Keratinocyte (primary cell): ENCODE measurements at regions not wholly inside any gene's neighbourhood (a gene's known extent, or its start where the extent isn't known, plus 50 kb on each side); places are given as distances from the start of the nearest gene placed in this dataset.
A peak's percentile ranks its signal among the peaks of the same experiment; 100 is the strongest.

Experiments used
- CTCF ChIP-seq, 3 experiments: IDR thresholded peaks in 1 of 3; conservative IDR thresholded peaks in 1 of 3; optimal IDR thresholded peaks in 1 of 3; 2 replicates in 2 of 3; 3 replicates in 1 of 3; pipeline versions ENCODE3 to v1.5.1; 2011; ENCODE audit warnings: low read length in 3 of 3, mild to moderate bottlenecking in 3 of 3, moderate library complexity in 2 of 3, control low read depth in 1 of 3, inconsistent platforms in 1 of 3; ENCODE audit not compliant: insufficient read depth in 2 of 3; ENCODE audit errors: extremely low read depth in 1 of 3
- EZH2 ChIP-seq: IDR thresholded peaks from one replicate; pipeline ENCODE4 v1.6.1; 2012; ENCODE audit warnings: inconsistent platforms, mild to moderate bottlenecking, low read length, moderate library complexity

GRCh38 chr17:36703860-36704266 is 102.5 kb downstream of the MRM1 start:
- peak in 1 of 3 experiments; percentile 24 for TF ChIP-seq CTCF (optimal IDR thresholded peaks at IDR 0.05 in 1 of 3, IDR thresholded peaks at IDR 0.05 in 1 of 3, conservative IDR thresholded peaks at IDR 0.05 in 1 of 3; ENCODE audit: extremely low read depth in 1 of 3, insufficient read depth in 2 of 3, low read length in 3 of 3)
- TF ChIP-seq EZH2, result no peak
